PC-3 (cell line): ENCODE measurements at regions not wholly inside any gene's neighbourhood (a gene's known extent, or its start where the extent isn't known, plus 50 kb on each side); places are given as distances from the start of the nearest gene placed in this dataset.

Source experiments
- EZH2phosphoT487 ChIP-seq: fragments of 300-600 bp; sonication (generic); IDR thresholded peaks from 2 replicates; pipeline ENCODE4 v1.6.1; 2018; ENCODE audit warnings: mild to moderate bottlenecking, antibody characterized with exemption, low read length, borderline replicate concordance
- TF ChIP-seq, protein P1 (sequence below): fragments of 300-600 bp; sonication (generic); conservative IDR thresholded peaks from 2 replicates; pipeline ENCODE4 v1.5.1; 2017; ENCODE audit warnings: antibody characterized with exemption, low read depth, mild to moderate bottlenecking, low read length

DNA sequence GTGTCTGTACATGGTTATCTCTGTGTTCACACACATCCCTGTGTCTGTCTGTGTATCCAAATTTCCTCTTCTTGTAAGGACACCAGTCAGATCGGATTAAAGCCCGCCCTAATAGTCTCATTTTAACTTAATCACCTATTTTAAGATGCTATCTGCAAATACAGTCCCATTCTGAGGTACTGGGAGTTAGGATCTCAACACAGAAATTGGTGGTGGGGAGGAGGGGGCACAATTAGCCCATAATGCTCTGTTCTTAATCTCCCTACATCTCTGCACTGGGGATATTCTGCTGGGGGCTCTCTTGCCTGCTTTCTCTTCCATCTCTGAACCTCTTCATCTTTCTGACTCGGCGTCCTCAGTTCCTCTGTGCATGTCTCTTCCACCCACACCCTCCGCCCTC lies 320.7 kb downstream of the CDC5L start:
- TF ChIP-seq, protein P1, sequence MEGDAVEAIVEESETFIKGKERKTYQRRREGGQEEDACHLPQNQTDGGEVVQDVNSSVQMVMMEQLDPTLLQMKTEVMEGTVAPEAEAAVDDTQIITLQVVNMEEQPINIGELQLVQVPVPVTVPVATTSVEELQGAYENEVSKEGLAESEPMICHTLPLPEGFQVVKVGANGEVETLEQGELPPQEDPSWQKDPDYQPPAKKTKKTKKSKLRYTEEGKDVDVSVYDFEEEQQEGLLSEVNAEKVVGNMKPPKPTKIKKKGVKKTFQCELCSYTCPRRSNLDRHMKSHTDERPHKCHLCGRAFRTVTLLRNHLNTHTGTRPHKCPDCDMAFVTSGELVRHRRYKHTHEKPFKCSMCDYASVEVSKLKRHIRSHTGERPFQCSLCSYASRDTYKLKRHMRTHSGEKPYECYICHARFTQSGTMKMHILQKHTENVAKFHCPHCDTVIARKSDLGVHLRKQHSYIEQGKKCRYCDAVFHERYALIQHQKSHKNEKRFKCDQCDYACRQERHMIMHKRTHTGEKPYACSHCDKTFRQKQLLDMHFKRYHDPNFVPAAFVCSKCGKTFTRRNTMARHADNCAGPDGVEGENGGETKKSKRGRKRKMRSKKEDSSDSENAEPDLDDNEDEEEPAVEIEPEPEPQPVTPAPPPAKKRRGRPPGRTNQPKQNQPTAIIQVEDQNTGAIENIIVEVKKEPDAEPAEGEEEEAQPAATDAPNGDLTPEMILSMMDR, result no peak
- no peak for TF ChIP-seq EZH2phosphoT487
